Caco-2 (cell line): ENCODE measurements at regions not wholly inside any gene's neighbourhood (a gene's known extent, or its start where the extent isn't known, plus 50 kb on each side); places are given as distances from the start of the nearest gene placed in this dataset.

Experiments
- BruUV-seq: library from RNA; stranded (reverse); fragments of 400-500 nt; replicated peaks from 2 replicates; lab custom pipeline; 2021; lab: Mats Ljungman, UMichigan
- CTCF ChIA-PET: fragments of 300-600 bp; sonication (Branson Sonifier 250); formaldehyde crosslinking; loops from one replicate; lab custom pipeline; 2022; ENCODE audit warnings: antibody characterized with exemption; lab: Charles Lee
- POLR2A ChIA-PET: fragments of 300-600 bp; sonication (Branson Sonifier 250); formaldehyde crosslinking; loops from one replicate; lab custom pipeline; 2022; ENCODE audit warnings: antibody characterized with exemption; lab: Charles Lee
- DNase-seq, 2 experiments: peaks; one replicate each; pipeline versions ENCODE4 v3.0.0 to v3.0.0-alpha.2; 2020 to 2022
- H3K27me3 ChIP-seq: replicated peaks from 2 replicates; pipeline ENCODE4 v1.6.0; 2011; ENCODE audit warnings: low read length; ENCODE audit not compliant: control insufficient read depth, insufficient read depth
- H3K36me3 ChIP-seq: 2 replicates; pipeline ENCODE4 v1.5.1; 2011; ENCODE audit warnings: low read length; ENCODE audit not compliant: control insufficient read depth, insufficient read depth
- H3K4me1 ChIP-seq: fragments of 250-450 bp; sonication (Bioruptor Pico); 2 replicates; pipeline ENCODE4 v1.5.1; 2020; ENCODE audit warnings: mild to moderate bottlenecking
- H3K4me3 ChIP-seq: 2 replicates; pipeline ENCODE4 v1.5.1; 2011; ENCODE audit warnings: low read depth, mild to moderate bottlenecking, control low read depth, low read length
- H3K9me3 ChIP-seq: fragments of 250-450 bp; sonication (Bioruptor Pico); 2 replicates; pipeline ENCODE4 v1.5.1; 2020; ENCODE audit warnings: mild to moderate bottlenecking, moderate library complexity
- H3K27ac Mint-ChIP-seq: one replicate; pipeline ENCODE4 v1.8.0; 2022; ENCODE audit warnings: mixed read lengths; ENCODE audit not compliant: unreplicated experiment
- H3K27me3 Mint-ChIP-seq: one replicate; pipeline ENCODE4 v1.8.0; 2022; ENCODE audit warnings: mixed read lengths; ENCODE audit not compliant: insufficient read depth, unreplicated experiment
- H3K36me3 Mint-ChIP-seq: one replicate; pipeline ENCODE4 v1.8.0; 2022; ENCODE audit warnings: mild to moderate bottlenecking, mixed read lengths; ENCODE audit not compliant: insufficient read depth, unreplicated experiment
- H3K4me1 Mint-ChIP-seq: one replicate; pipeline ENCODE4 v1.8.0; 2022; ENCODE audit warnings: low read depth, mixed read lengths; ENCODE audit not compliant: unreplicated experiment
- H3K4me3 Mint-ChIP-seq: one replicate; pipeline ENCODE4 v1.8.0; 2022; ENCODE audit warnings: mild to moderate bottlenecking, moderate library complexity, mixed read lengths; ENCODE audit not compliant: unreplicated experiment
- H3K9me3 Mint-ChIP-seq: one replicate; pipeline ENCODE4 v1.8.0; 2022; ENCODE audit warnings: mixed read lengths; ENCODE audit not compliant: unreplicated experiment
- CTCF ChIP-seq, 2 experiments: fragments of 200-600 bp in 1 of 2; IDR thresholded peaks; 1 replicate in 1 of 2; 2 replicates in 1 of 2; pipeline versions ENCODE4 v1.5.1 to v1.8.0; 2011 to 2022; ENCODE audit warnings: antibody characterized with exemption in 1 of 2, control low read depth in 1 of 2, inconsistent platforms in 1 of 2, low read depth in 1 of 2, low read length in 1 of 2, mild to moderate bottlenecking in 1 of 2, moderate library complexity in 1 of 2; ENCODE audit not compliant: insufficient read depth in 1 of 2, severe bottlenecking in 1 of 2, unreplicated experiment in 1 of 2
- intact Hi-C: fragments of 100-400 bp; cut with micrococcal nuclease; formaldehyde crosslinking; loops from one replicate; pipeline ENCODE4 v1.10.0; 2022; ENCODE audit not compliant: unreplicated experiment

DNA sequence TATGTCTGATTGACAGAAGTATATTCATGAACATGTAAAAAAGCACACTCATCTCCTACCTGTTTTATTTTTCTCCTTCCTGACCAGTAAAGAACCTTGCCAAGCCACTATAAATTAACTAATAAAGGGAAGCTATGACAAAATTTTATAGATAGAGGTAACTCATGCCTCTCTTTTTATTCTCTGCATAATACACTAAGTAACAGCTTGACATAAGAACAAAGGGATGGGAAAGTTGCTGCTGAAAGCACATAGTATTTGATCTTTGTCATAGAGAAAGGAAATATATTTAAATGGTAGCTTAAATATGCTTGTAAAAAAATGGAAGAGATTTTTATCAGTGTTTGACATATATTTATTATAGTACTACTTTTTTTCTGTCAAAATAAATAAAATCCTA, 1065.7 kb upstream of the CDH9 start:
- Mint-ChIP-seq H3K9me3 (no peaks in the 10 kb centered on the region), H3K27ac (no peak overlapping the region), H3K4me1 (no peaks in the 10 kb centered on the region), H3K27me3 (no peaks in the 10 kb centered on the region), H3K4me3 (no peak overlapping the region), H3K36me3 (no peaks in the 10 kb centered on the region)
- ChIA-PET POLR2A (no interaction called here), CTCF (no interaction called here)
- H3K36me3 ChIP-seq = no peaks in the 10 kb centered on the region
- H3K4me3 ChIP-seq = no peak overlapping the region
- intact Hi-C loops = no loop called here
- H3K4me1 ChIP-seq = no peaks in the 10 kb centered on the region
- no peak for DNase-seq
- H3K9me3 ChIP-seq = no peaks in the 10 kb centered on the region; the same call in 1 of the 2 replicates
- no TSS peak for BruUV-seq
- H3K27me3 ChIP-seq = no peaks in the 10 kb centered on the region
- no peak for TF ChIP-seq CTCF (IDR thresholded peaks at IDR 0.05; ENCODE audit: insufficient read depth in 1 of 2, low read depth in 1 of 2, low read length in 1 of 2, severe bottlenecking in 1 of 2, unreplicated experiment in 1 of 2)

DNA sequence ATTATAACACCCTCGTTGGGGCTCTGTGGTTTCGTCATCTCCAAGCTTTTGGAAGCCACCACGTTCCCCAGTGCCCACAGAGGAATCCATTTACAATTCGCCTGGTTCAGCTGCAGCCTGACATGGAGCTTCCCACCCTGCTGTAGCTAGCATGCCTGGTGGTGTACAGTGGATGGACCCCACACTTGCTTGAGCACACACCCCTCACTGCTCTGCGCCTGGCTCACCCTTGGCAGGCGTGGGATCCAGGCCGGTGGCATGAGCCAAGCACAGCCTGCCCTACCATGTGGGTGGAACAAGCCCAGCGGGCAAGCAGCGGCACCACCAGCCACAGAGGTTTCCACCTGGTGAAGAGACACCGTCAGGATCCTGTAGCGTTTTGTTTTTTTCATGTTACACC, 1045.7 kb upstream of the CDH9 start:
- no peaks in the 10 kb centered on the region for H3K36me3 ChIP-seq
- H3K27me3 ChIP-seq = no peaks in the 10 kb centered on the region
- Mint-ChIP-seq H3K4me1 (no peaks in the 10 kb centered on the region), H3K36me3 (no peaks in the 10 kb centered on the region), H3K9me3 (no peaks in the 10 kb centered on the region), H3K27ac (no peak overlapping the region), H3K27me3 (no peaks in the 10 kb centered on the region), H3K4me3 (no peak overlapping the region)
- CTCF ChIA-PET = no interaction called here
- POLR2A ChIA-PET = no interaction called here
- DNase-seq = no peak
- no peaks in the 10 kb centered on the region for H3K9me3 ChIP-seq
- no peak overlapping the region for H3K4me3 ChIP-seq
- H3K4me1 ChIP-seq = no peaks in the 10 kb centered on the region
- no peak for TF ChIP-seq CTCF (IDR thresholded peaks at IDR 0.05; ENCODE audit: insufficient read depth in 1 of 2, low read depth in 1 of 2, low read length in 1 of 2, severe bottlenecking in 1 of 2, unreplicated experiment in 1 of 2)
- BruUV-seq = no TSS peak
- intact Hi-C loops = no loop called here

- BruUV-seq = no TSS peak
- Histone ChIP-seq H3K9me3 (no peaks in the 10 kb centered on the region), H3K4me3 (no peak overlapping the region), H3K4me1 (no peaks in the 10 kb centered on the region), H3K27me3 (no peaks in the 10 kb centered on the region), H3K36me3 (no peaks in the 10 kb centered on the region)
- ChIA-PET POLR2A (no interaction called here), CTCF (no interaction called here)
- Mint-ChIP-seq H3K4me1 (no peaks in the 10 kb centered on the region), H3K36me3 (no peaks in the 10 kb centered on the region), H3K4me3 (no peak overlapping the region), H3K27ac (no peak overlapping the region), H3K27me3 (no peaks in the 10 kb centered on the region), H3K9me3 (no peaks in the 10 kb centered on the region)
- no peak for TF ChIP-seq CTCF (IDR thresholded peaks at IDR 0.05; ENCODE audit: insufficient read depth in 1 of 2, low read depth in 1 of 2, low read length in 1 of 2, severe bottlenecking in 1 of 2, unreplicated experiment in 1 of 2)
- no peak for DNase-seq
- intact Hi-C loops = no loop called here
Observed at GRCh38 chr5:28082610-28083009, 1044.2 kb upstream of the CDH9 start.
